OCI-M1 (cell line): ENCODE measurements at regions not wholly inside any gene's neighbourhood (a gene's known extent, or its start where the extent isn't known, plus 50 kb on each side); places are given as distances from the start of the nearest gene placed in this dataset.
"Not testable (repeated sequence)": the region's sequence is repeated elsewhere in the genome, so short reads cannot be mapped to it uniquely, and the experiment has no call there.

Source experiments
- DNase-seq: peaks from one replicate; lab custom pipeline; 2025; lab: John Stamatoyannopoulos, UW

DNA sequence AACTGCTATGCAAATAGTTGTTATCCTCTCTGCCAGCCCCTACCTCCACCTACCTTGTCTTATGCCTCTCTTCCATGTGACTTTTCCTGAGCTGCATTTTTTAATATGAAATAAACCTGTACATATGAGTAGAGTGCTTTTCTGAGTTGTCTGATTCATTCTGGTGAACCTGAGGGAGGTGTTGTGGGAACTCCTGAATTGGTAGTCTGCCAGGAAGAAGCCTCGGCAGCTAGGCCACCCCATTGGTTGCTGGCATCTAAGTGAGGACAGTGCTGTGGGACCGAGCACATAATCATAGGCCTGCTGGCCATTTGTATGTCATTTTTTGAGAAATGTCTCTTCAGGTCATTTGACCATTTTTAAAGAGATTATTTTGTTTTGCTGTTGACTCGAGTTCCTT is 1146.8 kb downstream of the UQCRFS1 start:
- DNase-seq, result no peak

DNA sequence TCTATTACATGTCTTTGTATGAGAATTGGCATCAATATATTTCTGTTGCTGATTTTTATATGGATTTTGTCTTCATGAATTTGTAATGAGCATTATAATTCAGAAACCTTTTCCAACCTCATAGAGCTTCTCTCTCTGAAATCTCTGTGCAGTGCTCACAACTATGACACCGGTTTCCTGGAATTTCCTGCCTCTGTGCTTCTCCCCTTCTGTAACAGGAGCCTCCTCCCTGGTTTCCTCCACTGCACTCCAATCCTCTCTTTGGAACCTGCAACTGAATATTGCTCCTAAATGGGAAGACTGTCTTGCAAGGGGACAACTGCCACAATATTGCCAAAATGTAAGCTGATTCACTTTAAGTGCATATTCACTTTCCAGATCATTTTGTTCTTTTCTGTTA is 1147.9 kb downstream of the UQCRFS1 start:
- DNase-seq, result no peak

DNA sequence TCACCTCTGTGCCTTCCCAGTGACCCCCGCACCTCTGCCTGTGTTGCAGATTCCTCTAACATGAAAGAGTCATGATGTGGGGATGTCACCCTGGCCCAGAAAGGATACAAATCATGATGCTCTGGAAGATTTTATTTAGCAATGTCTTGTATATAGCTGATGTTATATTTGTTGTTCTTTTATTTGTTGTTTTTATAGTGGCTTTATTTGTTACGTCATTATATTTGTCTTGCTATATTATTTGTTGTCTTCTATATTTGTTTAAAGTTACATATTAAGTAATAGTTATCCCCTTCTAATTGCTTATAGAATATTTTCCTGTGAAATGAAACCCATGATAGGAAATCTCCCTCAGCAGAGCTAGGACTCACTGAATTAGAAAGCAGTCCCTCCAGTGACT is 1149.2 kb downstream of the UQCRFS1 start:
- no peak for DNase-seq

DNA sequence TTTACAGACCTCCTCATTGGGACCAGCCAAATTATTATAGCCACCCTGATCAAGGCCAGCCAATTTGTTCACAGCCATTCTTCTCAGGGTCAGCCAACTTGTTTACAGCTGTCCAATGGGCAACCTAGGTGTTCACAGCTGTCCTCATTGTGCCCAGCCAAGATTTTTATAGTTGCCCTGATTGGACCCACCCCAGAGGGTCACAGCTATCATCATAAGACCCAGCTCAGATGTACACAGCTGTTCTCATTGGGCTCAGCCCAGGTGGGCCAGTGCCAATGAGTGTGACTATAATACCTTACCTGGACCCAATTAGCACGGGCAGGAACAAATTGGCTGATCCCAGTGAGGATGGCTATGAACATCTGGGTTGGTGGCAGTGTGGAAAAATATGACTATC is 1151.8 kb downstream of the UQCRFS1 start:
- DNase-seq, result no peak

DNA sequence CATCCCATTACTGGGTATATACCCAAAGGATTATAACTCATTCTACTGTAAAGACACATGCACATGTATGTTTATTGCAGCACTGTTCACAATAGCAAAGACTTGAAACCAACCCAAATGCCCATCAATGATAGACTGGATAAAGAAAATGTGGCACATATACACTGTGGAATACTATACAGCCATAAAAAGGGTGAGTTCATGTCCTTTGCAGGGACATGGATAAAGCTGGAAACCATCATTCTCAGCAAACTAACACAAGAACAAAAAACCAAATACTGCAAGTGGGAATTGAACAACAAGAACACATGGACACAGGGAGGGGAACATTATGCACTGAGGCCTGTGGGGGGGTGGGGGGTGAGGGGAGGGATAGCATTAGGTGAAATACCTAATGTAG is 1155.9 kb downstream of the UQCRFS1 start:
- DNase-seq, result not testable (repeated sequence)

DNA sequence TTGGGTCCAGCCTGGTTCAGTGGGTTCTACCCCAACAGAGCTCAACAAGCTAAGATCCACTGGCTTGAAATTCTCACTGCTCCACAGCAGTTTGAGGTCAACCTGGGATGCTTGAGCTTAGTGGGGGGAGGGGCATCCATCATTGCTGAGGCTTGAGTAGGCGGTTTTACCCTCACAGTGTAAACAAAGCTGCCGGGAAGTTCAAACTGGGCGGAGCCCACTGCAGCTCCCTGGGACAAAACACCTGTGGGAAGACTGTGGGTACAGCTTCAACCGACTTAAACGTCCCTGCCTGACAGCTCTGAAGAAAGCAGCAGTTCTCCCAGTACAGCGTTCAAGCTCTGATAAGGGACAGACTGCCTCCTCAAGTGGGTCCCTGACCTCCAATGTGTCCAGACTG is 1161.9 kb downstream of the UQCRFS1 start:
- DNase-seq, result no peak

DNA sequence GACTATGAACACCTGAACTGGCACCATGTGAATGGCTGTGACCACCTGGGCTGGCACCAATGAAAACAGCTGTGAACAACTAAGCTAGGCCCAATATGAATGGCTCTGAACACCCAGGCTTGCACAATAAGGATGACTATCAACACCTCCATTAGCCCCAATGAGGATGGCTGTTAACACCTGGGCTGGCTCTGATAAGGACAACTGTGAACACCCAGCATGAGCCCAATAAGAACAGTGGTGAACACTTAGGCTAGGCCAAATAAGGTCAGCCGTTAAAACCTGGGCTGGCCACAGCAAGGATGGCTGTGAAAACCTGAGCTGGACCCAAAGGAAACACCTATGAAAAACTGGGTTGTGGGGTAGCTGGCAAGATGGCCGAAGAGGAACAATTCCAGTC is 1163.1 kb downstream of the UQCRFS1 start:
- DNase-seq, result no peak

DNA sequence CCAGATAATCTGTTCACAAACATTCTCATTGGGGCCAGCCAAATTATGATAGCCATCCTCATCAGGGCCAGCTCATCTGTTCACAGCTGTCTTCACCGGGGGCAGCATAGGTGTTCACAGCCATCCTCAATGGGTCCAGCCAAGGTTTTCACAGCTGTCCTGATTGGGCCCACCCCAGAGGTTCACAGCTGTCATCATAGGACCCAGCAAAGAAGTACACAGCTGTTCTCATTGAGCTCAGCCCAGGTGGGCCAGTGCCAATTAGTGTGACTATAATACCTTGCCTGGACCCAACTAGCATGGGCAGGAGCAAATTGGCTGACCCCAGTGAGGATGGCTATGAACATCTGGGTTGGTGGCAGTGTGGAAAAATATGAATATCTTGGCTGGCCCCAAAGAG is 1166.0 kb downstream of the UQCRFS1 start:
- DNase-seq, result no peak

DNA sequence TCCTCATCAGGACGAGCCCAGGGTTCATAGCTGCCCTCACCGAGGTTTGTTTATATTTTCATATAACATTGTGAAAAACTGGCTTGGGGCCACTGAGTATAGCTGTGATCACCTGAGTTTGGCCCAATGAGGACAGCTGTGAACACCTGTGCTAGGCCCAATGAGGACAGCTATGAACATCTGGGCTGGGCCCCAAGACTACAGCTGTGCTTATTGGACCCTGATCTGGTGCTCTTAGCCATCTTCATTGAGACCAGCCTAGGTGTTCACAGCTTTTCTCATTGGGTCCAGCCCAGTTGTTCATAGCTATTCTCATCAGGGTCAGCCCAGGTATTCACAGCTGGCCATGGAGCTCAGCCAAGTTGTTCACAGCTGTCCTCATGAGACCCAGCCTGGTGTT is 1167.3 kb downstream of the UQCRFS1 start:
- no peak for DNase-seq

DNA sequence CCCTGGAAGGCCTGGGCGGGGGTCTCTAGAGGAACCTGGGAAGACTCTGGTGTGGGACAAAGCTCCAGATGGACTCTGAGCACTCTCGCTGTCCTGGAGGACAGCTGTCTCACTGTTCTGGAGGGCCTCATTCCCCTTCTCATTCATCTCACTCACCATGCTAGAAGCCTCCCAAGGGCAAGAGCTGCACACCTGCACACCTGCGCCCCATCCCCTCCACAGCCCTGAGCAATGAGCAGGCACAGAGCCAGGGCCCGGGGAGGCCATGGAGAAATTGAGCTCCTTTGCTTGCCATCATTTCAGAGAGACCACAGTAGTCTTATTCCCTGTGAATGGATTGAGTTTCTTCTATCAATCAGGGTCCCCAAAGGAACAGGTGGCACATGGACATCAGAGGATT is 1168.5 kb downstream of the UQCRFS1 start:
- no peak for DNase-seq

DNA sequence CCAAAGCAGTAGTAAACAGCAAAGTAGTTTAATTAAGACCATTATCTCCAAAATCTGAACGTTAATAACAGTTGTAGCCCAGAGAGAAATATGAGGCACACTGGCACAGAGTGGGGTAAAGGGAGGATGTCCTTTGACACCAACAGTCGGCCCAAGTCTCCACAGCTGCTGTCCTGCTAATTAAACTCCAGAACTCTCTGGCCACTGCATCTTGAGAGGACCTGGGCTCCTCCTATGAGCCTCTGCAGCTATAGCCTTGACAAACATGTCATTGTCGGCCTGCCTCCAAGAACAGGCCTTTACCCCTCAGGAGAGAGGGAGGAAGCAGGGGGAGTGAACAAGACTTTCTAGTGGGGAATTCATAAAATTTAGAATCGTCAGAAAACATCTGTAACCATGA is 1170.4 kb downstream of the UQCRFS1 start:
- DNase-seq, result no peak

DNA sequence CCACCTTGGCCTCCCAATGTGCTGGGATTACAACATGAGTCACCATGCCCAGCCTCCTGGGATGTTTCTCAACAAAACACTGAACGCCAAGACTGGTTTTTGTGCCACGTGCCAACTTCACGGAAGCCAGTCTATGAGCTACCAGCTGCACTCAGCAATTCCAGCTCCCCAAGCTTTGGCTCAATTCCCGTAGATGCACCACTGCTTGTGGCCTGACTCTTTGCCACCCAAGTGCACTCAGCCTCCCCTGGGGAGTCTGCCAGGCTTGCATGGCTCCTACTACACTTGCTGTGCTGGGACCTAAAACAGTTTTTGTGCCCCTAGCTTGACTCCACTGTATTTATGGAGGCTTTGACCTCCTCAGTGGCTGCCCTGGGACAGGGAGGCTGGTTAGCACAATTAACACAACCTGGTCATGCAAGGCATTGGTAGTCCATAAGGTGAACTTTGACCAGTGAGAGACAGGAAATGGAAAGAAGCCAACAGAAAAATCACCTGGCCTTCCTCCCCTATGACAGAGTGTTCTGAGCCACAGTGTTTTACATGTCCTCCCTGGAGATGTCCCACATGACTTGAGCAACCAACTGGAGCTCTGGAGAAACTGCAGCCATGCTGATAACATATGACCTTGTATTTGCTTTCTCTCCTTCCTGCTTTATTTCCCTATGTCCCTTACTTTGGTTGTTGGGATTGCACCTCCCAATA is 1173.1 kb downstream of the UQCRFS1 start:
- no peak for DNase-seq

DNA sequence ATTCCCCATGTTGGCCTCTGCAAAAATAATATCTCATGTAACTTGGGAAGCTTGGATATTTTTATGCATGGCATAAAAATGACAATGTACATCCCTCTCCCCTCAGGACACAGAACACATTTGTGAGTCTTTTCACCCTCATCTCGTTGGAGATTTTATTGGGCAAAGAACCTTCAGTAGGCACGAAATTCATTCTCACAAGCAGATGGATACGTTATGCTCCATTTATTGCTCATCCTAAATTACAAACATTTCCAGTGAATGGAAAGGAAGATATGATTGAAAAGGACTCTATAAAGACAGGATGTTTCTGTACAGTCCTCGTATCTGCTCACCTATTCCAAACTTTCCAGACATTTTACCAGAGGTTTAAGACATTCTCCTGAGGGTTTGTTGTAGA is 1175.8 kb downstream of the UQCRFS1 start:
- no peak for DNase-seq

DNA sequence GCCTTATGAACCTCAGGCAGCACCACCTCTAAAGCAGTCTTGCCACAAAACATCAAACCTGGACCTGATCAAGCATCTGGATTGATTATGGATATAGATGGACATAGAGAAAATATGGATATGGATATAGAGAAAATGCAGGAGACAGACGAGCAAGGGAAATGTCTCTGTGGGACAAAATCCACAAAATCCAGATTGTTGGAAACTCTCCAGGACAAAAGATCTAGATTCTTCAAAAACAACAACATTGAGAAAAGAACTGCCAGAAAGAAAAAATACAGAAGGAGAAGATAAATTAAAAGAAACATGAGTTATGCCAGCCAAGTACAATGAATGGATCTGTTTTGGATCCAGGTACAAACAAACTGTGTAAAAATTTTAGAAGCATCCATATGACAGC is 1176.5 kb downstream of the UQCRFS1 start:
- no peak for DNase-seq

DNA sequence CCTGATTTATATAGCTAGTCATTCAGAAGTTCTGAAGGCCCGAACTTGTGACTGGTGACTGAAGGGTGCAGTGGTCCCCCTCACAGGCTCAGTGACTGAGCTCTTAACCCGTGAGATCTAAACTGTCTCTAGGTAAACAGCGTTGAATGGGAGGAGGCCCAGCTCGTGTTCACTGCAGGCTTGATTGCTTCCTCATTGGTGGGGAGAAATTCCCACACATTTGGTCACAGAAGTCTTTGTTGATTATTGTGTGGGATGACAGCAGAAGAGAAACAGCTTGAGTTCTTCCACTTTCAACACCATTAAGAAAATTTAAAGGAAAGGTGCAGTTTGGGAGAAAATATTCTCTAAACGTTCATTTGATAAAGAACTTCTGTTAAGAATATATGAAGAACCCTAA is 1178.0 kb downstream of the UQCRFS1 start:
- DNase-seq, result no peak

DNA sequence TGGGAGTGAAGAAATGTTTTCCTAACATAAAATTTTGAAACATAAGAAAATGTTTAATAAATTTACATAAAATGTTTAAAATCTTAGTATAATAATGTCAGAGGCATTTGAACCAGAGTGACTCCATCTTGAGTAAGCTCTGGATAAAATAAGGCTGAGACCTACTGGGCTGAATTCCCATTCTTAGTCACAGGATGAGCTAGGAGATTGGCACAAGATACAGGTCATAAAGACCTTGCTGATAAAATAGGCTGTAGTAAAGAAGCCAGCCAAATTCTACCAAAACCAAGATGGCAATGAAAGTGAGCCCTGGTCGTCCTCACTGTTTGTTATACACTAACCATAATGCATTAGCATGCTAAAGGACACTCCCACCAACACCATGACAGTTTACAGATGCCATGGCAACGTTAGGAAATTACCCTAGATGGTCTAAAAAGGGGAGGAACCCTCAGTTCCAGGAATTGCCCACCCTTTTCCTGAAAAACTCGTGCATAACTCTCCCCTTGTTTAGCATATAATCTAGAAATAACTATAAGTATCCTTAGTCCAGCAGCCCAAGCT is 1184.0 kb downstream of the UQCRFS1 start:
- no peak for DNase-seq

DNA sequence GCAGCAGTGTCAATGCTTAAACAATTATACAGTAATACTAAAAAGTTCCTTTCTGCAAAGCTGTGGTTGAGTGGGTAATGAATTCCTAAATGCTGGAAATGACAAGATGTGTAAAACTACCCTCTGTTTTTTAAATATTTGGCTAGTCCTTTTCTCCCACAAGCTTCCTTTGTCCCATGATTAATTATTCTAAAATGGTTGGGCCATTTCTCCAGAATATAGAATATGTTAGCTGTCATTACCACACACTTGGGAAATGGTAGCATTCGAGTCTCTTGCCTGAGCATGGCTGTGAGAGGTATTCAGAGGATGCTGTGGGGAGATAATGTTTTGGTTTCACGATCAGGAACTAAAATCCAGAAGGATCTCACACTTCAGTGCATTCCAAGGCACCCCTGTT is 1185.8 kb downstream of the UQCRFS1 start:
- DNase-seq, result no peak

DNA sequence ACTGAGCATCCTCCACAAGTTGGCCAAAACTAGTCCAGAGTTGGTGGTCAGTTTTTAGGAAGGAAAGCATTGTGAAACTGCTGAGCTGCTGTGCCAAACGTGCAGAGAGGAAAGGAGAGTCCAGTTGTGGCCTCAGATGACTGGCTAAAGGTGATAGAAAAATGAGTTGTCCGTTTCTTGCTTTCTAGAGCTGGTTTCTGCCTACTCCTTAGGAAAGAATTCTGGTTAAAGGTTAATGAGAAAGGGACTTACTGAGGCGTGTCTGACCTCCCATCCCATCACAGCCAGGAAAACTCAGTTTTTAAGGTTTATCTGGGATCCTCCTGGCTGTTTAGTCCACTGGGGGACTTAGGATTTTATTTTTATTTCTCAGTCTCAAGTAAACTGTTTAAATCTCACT is 1186.3 kb downstream of the UQCRFS1 start:
- DNase-seq, result no peak

DNA sequence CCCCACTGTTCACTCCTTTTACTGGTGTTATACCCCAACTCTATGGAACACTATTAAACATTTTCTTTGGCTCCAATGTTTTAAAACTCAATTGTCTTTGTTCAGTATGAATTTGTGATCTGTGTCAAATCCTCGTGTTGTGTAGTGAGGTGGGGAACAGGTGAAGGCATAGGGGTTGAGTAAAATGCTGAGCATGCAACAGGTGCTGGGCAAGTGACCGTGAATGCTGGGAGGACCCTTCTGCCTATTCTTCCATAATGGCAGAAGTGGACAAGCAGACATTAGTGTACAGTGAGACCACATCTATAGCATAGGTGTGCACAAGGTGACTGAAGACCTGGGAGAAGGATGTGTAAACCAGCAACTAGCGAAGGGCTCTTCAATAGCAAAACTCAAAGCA is 1188.0 kb downstream of the UQCRFS1 start:
- DNase-seq, result no peak

DNA sequence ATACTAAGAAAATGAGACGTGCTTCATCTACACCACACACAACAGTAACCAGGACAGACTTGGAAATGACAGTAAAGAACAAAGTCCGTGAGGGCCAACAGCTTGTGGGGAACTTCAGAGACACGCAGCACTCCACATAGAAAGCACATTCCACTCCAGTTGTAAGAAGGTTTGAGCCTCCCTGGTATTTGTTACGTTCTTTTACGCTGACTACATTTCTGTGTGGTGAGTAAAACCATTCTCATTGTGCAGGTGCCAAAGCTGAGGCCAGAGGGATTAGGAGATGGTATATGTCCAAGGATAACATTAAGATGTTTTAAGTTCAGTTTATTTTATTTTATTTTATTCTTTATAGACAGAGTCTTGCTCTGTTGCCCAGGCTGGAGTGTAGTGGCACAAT is 1189.9 kb downstream of the UQCRFS1 start:
- no peak for DNase-seq

DNA sequence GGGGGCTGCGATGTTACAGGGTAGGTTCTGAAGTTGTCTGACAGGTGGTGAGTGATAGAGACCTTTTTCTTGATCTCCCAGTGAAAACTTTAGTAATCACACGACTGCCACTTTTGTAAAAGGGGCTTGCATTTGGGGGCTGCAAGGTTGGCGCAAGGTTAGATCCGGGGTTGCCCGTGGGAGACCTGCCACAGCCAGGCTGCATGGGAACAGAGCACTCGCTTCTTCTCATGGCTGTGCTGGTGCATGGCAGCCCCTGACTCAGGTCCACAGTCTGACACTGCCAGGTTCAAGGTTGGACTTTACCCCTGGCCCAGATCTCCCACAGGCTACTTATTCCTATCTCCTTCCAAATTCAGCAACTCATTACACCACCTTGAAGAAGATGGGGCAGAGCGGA is 1190.4 kb downstream of the UQCRFS1 start:
- DNase-seq, result no peak

DNA sequence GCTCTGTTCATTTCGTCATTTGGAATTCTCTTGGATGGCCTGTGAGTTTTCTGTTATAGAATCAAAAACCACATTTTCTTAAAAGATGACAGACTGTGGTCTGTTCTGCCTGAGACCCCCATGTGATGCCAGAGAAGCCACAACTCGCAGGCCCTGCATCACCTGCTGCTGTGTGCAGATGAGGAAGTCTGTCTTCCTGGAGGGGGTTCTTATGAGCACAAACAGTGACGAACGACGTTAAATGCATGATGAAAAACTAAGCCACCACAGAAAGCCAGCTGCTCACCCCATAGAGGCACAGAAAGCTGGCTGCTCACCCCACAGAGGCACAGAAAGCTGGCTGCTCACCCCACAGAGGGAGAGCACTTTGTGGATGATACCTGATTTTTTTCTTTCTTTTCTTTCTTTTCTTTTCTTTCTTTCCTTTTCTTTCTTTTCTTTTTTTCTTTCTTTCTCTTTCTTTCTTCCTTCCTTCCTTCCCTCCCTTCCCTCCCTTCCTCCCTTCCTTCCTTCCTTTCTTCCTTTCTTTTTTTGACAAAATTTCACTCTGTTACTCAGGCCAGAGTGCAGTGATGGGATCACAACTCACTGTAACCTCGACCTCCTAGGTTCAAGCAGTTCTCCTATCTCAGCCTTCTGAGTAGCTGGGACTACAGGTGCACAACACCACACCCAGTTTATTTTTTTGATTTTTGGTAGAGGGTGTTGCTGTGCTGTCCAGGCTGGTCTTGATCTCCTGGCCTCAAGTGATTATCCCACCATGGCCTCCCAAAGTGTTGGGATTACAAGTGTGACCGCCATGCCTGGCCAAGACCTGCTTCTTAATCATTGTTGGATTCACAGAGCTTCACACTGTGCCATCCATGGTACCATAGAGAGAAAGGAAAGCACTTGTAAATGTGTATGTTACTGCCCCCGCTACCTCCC is 1191.4 kb downstream of the UQCRFS1 start:
- DNase-seq, result no peak

DNA sequence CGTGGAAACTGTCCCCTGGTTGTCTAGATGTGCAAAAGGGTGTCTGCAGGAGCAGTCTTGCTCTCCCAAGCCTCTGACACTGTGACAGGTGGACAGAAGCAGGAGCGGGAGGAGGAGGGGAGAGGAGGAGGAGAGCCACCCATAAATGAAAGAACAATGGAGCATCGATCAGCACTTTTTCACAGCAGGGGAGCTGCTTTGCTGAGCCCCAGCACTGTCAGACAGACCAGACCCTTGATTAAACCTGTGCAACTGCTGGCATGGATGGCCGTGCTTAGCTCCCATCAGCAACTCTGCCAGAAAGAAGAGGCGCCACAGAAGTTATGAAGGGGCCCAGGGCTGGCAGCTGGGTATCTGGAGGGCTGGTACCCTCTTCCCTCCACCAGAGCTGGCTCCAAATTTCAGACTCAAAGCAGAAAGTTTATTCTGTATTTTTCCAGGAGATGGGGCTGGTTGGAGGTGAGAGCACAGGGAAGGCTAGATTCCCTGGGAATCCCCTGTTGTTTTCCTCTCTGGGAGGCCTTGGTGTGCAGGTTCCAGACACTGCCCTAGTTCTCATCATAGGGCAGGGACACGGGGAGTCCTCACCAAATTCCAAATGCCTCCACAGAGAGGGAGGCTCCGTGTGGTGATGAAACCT is 1192.2 kb downstream of the UQCRFS1 start:
- no peak for DNase-seq
